SKM-1 (cell line): ENCODE measurements at regions not wholly inside any gene's neighbourhood (a gene's known extent, or its start where the extent isn't known, plus 50 kb on each side); places are given as distances from the start of the nearest gene placed in this dataset.
"Not testable (repeated sequence)": the region's sequence is repeated elsewhere in the genome, so short reads cannot be mapped to it uniquely, and the experiment has no call there.

ENCODE experiments used
- DNase-seq: peaks from one replicate; lab custom pipeline; 2025; ENCODE audit not compliant: unreplicated experiment; lab: John Stamatoyannopoulos, UW

DNA sequence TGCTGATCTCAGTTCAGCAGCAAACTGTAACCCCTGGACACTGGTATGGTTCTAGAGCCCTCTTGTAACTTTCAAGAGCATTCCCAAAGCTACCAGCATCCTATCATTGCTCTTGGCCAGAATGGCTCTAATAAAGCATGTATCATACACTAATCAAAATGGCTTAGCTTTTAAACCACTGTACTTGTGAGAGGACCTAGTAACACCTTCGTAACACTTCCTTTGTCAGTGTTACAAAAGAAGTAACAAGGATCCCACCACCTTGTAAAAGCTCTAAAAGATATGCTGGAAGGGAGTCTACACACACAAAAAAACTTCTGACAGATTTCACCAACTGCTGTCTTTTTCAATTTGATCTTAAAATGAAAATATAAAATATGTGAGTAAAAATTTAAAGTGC is 144.7 kb downstream of the ALOX5 start:
- DNase-seq: no peak

DNA sequence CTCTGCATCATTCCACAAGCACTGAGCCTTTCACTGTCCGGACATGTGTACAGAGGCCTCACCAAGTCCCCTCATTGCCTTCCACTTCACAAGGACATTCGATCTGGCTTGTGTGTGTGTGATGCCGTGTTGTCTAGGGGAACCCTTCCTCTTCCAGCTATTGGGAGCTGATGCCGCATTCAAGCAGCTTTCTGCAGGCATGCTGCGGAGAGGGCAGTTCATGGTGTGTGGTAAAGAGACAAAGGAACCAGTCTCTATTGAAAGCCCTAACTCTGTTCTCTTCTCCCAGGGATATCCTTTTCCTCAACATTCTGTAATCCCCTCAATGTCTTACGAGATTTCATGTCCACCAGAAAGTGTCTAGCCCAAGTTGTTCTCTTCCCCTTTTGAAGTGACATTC is 141.6 kb downstream of the ALOX5 start:
- no peak for DNase-seq

DNA sequence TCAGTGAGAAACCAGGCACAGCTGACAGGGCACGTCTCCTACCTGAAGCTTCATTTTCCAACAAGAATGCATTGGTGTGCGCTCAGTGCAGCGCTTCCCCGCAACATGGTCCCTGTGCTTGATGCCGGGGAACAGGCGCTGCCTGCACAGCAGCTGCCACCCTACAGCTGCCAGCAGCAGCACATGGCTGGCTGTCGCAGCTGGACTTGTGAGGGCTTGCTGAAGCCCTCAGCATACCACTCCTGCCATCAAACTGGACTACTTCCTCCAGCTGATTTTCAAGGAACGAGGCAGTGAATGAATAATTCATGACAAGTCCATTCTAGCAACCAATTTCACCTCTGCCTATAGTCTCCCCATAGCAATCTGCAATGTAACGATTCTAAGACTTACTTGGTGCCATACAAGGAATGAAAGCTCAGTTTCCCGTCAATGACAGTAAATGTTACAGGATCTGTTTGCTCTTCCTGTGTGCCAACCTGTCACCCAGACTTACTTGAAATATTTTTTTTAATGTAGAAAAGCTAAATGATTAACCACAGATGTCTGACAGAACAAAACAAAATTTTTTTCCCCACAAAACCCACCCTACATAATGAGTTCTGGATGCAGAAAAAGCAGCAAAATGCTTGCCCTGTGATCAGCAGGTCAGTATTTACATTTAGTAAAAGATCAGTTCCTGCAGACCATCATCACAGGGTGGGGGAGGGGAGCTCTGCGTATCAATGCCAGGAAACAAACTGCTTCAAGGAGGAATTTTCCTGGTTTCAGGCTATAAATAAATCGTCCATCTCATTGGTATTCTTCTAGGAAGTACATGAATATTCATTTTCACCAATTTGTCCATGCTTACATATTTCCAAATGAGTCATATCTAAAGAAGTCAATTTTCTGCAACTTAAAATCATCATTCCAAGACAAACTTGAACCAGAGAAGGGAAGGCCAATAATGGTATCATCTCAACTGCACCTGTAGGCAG is 140.6 kb downstream of the ALOX5 start:
- no peak for DNase-seq

DNA sequence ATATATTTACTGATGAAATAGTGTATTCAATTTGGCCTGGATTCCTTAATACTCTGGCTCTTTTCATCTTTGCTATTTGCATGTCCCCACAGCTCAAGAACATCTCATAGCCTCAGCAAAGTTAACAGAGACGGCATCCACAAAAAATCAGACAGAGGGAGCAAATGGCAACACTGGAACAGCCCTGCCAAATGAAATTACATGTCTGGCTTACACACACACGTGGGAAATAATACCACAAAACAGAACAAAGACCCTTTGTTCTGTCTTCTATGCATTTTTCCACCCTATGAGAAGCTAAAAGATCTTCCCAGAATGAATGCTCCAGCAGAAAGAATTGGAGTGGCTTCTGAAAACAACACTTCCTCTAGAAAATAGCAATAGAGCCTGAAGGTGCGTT is 139.5 kb downstream of the ALOX5 start:
- DNase-seq: no peak

DNA sequence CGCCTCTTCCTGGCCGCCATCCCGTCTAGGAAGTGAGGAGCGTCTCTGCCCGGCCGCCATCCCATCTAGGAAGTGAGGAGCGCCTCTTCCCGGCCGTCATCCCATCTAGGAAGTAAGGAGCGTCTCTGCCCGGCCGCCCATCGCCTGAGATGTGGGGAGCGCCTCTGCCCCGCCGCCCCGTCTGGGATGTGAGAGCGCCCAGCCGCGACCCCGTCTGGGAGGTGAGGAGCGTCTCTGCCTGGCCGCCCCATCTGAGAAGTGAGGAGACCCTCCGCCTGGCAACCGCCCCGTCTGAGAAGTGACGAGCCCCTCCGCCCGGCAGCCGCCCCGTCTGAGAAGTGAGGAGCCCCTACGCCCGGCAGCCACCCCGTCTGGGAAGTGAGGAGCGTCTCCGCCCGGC is 137.9 kb downstream of the ALOX5 start:
- DNase-seq: not testable (repeated sequence)

GRCh38 chr10:45509491-45509890 is 135.5 kb downstream of the ALOX5 start:
- DNase-seq: no peak

DNA sequence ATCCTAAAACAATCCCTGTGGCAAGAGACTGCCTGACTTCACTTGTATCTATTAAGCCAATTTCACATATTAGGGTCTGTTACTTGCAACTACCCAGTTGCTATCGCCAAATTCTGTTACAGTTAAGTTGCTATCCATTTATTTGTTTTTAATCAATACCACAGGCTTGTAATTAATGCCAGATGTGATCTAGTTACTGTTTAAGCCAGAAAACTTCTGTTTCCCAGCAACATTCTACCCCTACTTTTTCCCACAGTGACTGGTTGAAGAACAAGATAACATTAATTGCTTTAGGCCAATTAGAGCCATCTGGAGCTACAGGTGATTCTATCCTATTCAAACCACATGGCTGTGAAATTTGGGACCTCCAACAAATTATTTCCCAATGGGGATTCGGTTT is 131.3 kb downstream of the ALOX5 start:
- no peak for DNase-seq

DNA sequence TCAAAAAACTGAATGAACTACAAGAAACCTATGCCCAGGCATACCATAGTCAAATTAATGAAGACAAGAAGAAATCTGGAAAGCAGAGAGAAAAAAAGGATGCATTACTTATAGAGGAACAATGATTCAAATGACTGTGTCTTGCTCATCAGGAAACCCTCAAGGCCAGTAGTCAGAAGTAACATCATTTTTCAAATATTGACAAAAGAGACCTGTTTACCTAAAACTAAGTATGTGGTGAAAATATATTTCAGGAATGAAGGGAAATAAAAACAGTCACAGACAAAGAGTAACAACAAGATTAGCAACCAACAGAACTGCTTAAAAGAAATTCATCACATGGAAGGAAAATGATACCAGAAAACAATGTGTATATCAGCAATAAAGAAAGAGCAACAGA is 128.4 kb downstream of the ALOX5 start:
- DNase-seq: no peak

DNA sequence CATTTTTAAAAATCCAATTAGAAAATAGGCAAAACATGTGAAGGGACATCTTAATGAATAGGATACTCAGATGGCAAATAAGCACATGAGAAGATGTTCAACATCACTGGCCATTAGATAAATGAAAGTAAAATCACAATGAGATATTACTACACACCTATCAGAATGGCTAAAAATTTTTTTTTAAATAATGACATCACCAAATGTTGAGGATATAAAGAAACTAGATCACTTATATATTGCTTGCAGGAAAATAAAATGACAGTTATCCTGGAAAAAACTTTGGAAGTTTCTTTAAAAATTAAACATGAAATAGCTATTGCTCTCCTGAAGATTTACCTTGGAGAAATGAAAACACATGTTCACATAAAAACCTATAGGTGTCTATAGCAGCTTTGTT is 127.8 kb downstream of the ALOX5 start:
- no peak for DNase-seq

DNA sequence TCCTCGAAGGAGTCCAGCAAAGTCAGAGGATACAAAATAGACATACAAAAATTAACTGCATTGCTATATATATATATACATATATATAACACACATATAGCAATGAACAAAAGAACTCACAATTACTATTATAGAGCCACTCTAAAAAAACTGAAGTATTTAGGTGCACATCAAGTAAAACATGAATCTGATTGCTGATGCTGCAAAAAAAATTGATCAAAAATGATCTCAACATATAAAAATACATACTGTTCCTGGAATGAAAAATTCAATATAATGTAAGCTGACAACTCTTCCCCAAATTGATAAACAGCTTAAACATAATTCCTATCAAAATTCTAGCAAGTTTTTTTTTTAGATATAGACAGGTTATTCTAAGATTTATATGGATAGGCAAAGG is 126.8 kb downstream of the ALOX5 start:
- no peak for DNase-seq

DNA sequence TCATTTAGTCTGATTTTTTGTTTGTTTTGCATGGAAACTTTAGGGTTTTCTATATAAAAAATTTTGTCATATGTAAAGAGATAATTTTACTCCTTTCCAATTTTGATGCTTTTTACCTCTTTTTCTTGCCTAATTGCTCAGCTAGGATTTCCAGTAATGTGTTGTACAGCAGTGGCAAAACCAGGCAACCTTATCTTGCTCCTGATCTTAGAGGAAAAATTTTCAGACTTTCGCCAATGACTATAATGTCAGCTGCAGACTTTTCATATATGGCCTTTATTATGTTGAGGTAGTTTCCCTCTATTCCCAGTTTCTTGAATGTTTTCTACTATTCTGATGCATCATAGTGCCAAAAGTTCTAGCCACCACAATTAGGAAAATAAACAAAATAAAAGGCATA is 126.3 kb downstream of the ALOX5 start:
- DNase-seq: no peak

DNA sequence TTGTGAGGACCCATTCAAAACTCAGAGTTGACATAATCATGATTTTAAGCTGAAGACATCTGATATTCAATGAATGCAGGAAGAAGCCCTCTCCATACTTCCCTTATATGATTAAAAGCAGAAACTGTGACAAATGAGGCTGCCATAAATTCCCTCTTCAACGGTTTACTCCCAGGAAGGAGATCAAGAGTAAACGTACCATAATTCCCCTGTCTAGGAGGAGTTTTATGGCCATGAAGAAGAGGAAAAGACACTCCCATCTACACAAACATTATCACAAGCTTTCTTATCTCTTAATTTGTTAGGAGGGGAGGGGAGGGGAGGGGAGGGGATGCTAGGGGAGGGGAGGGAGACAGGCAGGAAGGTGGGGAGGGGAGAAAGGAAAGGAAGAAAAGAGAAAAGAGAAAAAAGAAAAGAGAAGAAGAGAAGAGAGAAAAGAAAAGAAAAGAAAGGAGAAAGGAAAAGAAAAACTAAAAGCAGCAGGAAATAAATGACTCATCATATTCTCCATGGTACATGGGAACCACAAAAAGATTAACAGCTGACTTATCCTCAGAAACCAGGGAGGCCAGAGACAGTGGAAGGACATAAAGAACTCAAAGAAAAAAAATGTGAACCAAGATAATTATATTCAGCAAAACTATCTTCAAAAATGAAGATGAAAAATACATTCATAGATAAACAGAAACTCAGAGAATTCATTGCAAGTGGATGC is 121.6 kb downstream of the ALOX5 start:
- no peak for DNase-seq
